ENCODE measurements at regions not wholly inside any gene's neighbourhood (a gene's known extent, or its start where the extent isn't known, plus 50 kb on each side); places are given as distances from the start of the nearest gene placed in this dataset.
"Not testable (repeated sequence)": the region's sequence is repeated elsewhere in the genome, so short reads cannot be mapped to it uniquely, and the experiment has no call there.

DNA sequence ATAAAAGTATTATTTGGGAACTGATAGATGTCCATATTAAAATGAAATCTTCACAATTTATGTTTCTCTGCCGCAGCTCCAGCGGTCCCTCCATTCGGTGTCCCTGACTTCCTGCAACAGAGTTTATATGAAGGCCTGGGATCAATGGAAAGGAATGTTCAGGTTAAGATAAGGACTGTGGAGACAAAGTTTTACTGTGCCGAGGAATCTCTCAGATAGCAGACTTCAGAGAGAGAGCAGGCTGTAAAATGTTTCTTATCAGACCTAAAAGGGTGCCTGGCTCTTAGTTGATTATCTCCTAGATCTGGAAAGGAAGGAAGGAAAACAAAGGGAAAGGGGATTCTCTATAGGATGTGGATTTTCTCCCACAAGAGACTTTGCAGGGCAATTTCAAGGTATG lies 193.7 kb upstream of the PIEZO2 start:
- FAIRE-seq (no peak), DNase-seq (ENCODE audit: insufficient read length, low spot score) (no peak)
- TF ChIP-seq SPI1 (IDR thresholded peaks at IDR 0.05; ENCODE audit: low read depth, low read length) (no peak), TAF1 (IDR thresholded peaks at IDR 0.05; ENCODE audit: low read depth, low read length) (no peak), PAX5 (IDR thresholded peaks at IDR 0.05; ENCODE audit: insufficient read depth, low read length, severe bottlenecking) (no peak)

DNA sequence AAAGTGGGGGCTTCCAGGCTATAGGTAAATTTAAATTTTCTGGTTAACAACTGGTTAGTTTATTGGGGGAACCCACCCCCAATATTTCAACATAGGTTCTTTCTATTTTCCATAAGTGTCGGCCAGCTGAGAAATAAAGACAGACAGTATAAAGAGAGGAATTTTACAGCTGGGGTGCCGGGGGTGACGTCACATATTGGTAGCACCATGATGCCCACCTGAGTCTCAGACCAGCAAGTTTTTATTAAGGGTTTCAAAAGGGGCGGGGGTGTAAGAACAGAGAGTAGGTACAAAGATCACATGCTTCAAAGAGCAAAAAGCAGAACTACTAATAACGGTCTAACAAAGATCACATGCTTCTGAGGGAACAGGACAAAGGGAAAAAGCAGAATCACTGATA lies 192.7 kb upstream of the PIEZO2 start:
- not testable (repeated sequence) for FAIRE-seq; DNase-seq (ENCODE audit: insufficient read length, low spot score)

DNA sequence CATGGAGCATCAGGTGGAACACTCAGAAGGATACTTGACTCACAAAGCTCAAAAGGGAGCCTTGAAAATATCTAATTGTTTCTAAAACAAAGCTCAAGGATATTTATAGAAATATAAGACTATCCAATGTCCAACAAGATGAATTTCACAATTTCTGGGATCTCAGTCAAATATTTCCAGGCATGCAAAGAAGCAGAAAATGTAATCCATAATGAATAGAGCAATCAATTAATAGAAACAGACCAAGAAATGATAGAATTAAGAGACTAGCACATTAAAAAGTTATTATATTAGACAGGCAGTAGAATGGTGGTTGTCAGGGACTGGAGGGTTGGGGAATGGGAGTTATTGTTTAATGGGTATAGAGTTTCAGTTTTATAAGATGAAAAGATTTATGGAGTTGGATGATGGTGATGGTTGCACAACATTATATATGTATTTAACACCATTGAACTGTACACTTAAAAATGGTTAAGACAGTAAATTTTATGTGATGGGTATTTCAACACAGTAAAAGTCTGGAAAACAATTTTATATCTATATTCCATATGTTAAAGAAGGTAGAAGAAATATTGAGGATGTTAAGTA lies 189.9 kb upstream of the PIEZO2 start:
- TF ChIP-seq TAF1 (IDR thresholded peaks at IDR 0.05; ENCODE audit: low read depth, low read length): no peak
- TF ChIP-seq POU2F2 (IDR thresholded peaks at IDR 0.05; ENCODE audit: low read depth, low read length): no peak
- no peak for TF ChIP-seq POLR2A (IDR thresholded peaks at IDR 0.05; ENCODE audit: low read depth, low read length)
- TF ChIP-seq SPI1 (IDR thresholded peaks at IDR 0.05; ENCODE audit: low read depth, low read length): no peak
- TF ChIP-seq PAX5 (IDR thresholded peaks at IDR 0.05; ENCODE audit: insufficient read depth, low read length, severe bottlenecking): no peak
- FAIRE-seq (no peak), DNase-seq (ENCODE audit: insufficient read length, low spot score) (no peak)

DNA sequence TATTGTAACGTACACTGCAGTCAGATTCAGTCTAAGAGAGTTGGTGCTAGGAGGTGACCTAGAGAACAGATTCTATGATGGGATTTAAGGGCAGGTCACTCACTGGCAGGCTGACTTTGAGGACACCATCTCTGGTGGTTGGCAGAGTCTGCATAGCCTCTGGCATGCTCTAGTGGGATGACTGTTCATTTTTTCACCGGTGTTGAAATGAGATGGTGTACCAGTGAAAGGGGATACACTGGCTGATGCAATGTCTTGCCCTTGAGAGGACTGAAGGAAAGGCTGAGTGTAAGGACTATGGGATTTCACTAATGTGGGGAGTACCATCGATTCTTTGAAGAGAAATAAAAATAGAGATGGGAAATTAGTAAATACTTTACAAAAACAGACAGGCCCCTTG lies 186.9 kb upstream of the PIEZO2 start:
- FAIRE-seq: no peak
- DNase-seq (ENCODE audit: insufficient read length, low spot score): no peak
- TF ChIP-seq POLR2A (IDR thresholded peaks at IDR 0.05; ENCODE audit: low read depth, low read length): no peak
- TF ChIP-seq TAF1 (IDR thresholded peaks at IDR 0.05; ENCODE audit: low read depth, low read length): no peak
- TF ChIP-seq POLR2AphosphoS5 (IDR thresholded peaks at IDR 0.05; ENCODE audit: low read depth, low read length): no peak
- no peak for TF ChIP-seq POU2F2 (IDR thresholded peaks at IDR 0.05; ENCODE audit: low read depth, low read length)
- TF ChIP-seq PAX5 (IDR thresholded peaks at IDR 0.05; ENCODE audit: insufficient read depth, low read length, severe bottlenecking): no peak
- TF ChIP-seq SPI1 (IDR thresholded peaks at IDR 0.05; ENCODE audit: low read depth, low read length): no peak

DNA sequence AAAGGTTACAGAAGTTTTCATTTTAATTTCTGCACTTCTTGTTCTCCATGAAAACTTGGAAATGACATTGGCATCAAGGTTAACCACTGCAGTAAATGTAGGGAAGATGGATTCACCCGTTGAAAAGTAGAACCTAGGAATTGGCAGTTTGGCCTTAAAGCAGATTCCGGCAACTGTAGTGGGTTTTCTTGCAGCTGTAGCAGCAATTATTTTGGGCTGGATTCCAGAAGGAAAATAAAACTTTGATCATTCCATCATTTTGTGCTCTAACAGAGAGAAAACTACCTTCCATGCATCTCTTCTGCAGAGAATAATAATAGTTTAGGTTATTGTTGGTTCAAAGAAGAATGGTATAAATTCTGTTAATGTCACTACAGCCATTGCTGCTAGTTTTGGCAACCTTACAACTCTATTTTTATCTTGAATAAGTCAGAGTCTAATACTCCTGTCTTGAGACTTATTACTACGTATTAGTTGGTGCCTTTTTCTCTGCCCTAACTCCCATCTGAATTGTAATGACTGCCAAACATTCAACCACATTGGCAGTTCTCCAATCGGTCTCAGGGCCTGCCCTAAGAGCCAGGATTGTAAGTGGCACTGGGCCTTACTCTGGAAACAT lies 178.1 kb upstream of the PIEZO2 start:
- no peak for TF ChIP-seq POLR2AphosphoS5 (IDR thresholded peaks at IDR 0.05; ENCODE audit: low read depth, low read length)
- DNase-seq (ENCODE audit: insufficient read length, low spot score) (no peak), FAIRE-seq (no peak)

DNA sequence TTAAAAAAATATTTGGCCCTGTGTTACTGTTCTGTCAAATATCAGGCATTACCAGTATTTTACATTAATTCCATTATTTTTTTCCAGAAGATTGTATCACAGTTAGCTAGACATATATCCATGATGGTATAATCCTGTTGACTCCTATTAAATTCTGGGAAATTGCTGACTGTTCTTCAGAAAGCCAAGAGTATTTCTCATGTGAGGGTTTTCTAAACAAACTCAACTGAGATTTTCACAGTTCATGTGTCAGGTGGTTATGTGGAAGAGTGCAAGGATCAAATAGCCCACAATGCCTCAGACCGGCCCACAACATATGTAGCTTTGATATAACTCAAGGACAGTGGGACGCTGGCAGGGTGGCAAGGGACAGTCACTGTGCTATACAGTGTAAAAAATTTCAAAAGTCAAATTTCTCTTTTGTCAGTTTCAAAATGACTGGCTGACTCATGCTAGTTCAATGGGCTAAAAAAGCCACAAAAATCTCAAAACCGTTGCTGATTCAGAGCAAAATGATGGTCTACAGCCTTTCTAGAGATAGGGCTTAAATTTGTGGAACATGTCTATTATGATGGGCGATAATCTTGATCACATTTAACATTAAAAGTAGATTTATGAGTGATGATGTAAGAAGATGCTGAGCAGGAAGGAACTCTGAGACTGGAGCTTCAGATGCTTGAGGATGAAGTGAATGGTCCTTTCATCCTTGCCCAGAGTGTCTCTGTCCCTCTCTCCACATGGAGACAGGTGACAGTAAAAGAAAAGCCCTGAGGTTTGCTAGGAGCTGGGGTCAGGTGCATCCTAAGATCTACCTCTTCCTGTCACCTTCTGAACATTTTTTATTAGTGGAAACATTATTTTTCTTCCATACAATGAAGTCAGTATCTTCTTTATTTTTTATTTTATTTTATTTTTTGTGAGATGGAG lies 175.8 kb upstream of the PIEZO2 start:
- FAIRE-seq (peak; percentile 83), DNase-seq (ENCODE audit: insufficient read length, low spot score) (peak; percentile 8)
- no peak for TF ChIP-seq POU2F2 (IDR thresholded peaks at IDR 0.05; ENCODE audit: low read depth, low read length)
- no peak for TF ChIP-seq SPI1 (IDR thresholded peaks at IDR 0.05; ENCODE audit: low read depth, low read length)
- no peak for TF ChIP-seq TAF1 (IDR thresholded peaks at IDR 0.05; ENCODE audit: low read depth, low read length)
- TF ChIP-seq POLR2AphosphoS5 (IDR thresholded peaks at IDR 0.05; ENCODE audit: low read depth, low read length): no peak
- no peak for TF ChIP-seq POLR2A (IDR thresholded peaks at IDR 0.05; ENCODE audit: low read depth, low read length)
- no peak for TF ChIP-seq PAX5 (IDR thresholded peaks at IDR 0.05; ENCODE audit: insufficient read depth, low read length, severe bottlenecking)

DNA sequence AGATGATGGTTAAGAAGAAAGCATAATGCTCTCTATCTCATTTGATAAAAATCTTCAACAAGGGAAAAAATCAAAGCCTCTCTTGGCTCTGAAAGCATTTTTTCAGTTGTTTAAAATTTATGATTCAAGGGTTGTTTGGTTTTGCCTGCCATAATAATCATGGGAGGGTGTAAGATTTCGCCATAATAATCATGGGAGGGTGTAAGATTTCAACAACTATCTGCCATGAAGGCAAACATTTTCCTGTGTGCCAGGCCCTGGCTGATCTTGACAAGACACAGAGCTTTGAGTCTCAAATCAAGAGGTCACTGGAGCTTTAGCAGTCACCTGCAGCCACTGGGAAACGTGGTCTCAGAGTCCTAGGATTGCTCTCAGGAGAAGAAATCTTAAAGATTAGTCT lies 175.1 kb upstream of the PIEZO2 start:
- no peak for TF ChIP-seq POLR2A (IDR thresholded peaks at IDR 0.05; ENCODE audit: low read depth, low read length)
- TF ChIP-seq POLR2AphosphoS5 (IDR thresholded peaks at IDR 0.05; ENCODE audit: low read depth, low read length): no peak
- TF ChIP-seq POU2F2 (IDR thresholded peaks at IDR 0.05; ENCODE audit: low read depth, low read length): no peak
- no peak for TF ChIP-seq PAX5 (IDR thresholded peaks at IDR 0.05; ENCODE audit: insufficient read depth, low read length, severe bottlenecking)
- TF ChIP-seq TAF1 (IDR thresholded peaks at IDR 0.05; ENCODE audit: low read depth, low read length): no peak
- TF ChIP-seq SPI1 (IDR thresholded peaks at IDR 0.05; ENCODE audit: low read depth, low read length): no peak
- no peak for DNase-seq (ENCODE audit: insufficient read length, low spot score)

DNA sequence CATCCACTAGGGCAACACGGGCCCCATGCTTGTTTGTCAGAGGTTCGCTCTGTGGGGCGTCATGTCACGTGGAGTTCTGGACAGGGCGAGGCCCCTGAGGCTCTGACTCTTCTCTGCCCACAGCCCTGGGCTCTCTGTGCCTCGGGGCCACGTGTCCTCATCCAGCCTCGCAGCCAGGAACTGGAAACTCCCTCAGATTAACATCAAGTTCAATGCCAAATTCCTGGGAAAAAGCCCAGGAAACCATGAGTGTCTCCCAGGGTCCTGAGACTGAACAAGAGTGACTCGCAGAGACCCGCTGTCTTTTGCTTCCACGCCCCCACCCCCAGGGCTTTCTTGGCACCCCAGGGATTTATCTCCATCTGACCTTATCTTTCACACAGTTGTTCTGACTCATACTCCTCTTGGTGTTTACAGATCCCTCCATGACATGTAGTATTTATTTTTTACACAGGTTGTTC lies 174.0 kb upstream of the PIEZO2 start:
- no peak for DNase-seq (ENCODE audit: insufficient read length, low spot score)
- TF ChIP-seq PAX5 (IDR thresholded peaks at IDR 0.05; ENCODE audit: insufficient read depth, low read length, severe bottlenecking): no peak
- TF ChIP-seq POLR2A (IDR thresholded peaks at IDR 0.05; ENCODE audit: low read depth, low read length): no peak
- TF ChIP-seq TAF1 (IDR thresholded peaks at IDR 0.05; ENCODE audit: low read depth, low read length): no peak
- no peak for FAIRE-seq

More for the DNA sequence above, 175.1 kb upstream of the PIEZO2 start:
- no peak for FAIRE-seq

DNA sequence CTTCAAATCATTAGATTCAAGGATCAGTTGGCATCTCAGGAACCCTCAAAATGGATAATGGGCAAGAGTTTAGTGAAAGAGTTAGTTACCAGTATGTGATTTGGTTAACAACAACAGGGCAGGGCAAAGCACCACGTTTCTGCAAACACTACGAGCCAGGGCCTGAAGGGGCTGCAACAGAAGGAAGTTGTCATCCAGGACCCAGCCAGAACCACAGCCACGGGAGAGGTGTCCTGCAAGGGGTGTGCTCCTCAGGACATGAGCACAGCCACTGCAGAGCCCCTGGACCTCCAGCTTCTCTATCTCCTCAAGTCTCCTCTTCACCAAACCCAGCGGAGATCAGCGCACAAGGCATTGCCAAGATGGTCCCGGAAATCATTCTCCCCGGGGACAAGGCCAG lies 173.3 kb upstream of the PIEZO2 start:
- TF ChIP-seq PAX5 (IDR thresholded peaks at IDR 0.05; ENCODE audit: insufficient read depth, low read length, severe bottlenecking) (no peak), POLR2AphosphoS5 (IDR thresholded peaks at IDR 0.05; ENCODE audit: low read depth, low read length) (no peak), TAF1 (IDR thresholded peaks at IDR 0.05; ENCODE audit: low read depth, low read length) (no peak), POU2F2 (IDR thresholded peaks at IDR 0.05; ENCODE audit: low read depth, low read length) (no peak), POLR2A (IDR thresholded peaks at IDR 0.05; ENCODE audit: low read depth, low read length) (no peak), SPI1 (IDR thresholded peaks at IDR 0.05; ENCODE audit: low read depth, low read length) (no peak)
- no peak for FAIRE-seq
- no peak for DNase-seq (ENCODE audit: insufficient read length, low spot score)

DNA sequence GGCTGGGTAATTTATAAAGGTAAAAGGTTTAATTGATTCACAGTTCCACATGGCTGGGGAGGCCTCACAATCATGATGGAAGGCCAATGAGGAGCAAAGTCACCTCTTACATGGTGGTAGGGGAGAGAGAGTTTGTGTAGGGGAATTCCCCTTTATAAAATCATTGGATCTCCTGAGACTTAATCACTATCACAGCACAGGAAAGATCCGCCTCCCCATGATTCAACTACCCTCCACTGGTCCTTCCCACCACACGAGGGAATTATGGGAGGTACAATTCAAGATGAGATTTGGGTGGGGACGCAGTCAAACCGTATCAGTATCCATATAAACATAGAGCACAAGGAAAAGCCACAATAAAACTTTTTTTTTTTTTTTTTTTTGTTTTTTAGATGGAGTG lies 172.6 kb upstream of the PIEZO2 start:
- DNase-seq (ENCODE audit: insufficient read length, low spot score) (no peak), FAIRE-seq (no peak)
- TF ChIP-seq TAF1 (IDR thresholded peaks at IDR 0.05; ENCODE audit: low read depth, low read length) (no peak), POU2F2 (IDR thresholded peaks at IDR 0.05; ENCODE audit: low read depth, low read length) (no peak), POLR2A (IDR thresholded peaks at IDR 0.05; ENCODE audit: low read depth, low read length) (no peak), POLR2AphosphoS5 (IDR thresholded peaks at IDR 0.05; ENCODE audit: low read depth, low read length) (no peak), PAX5 (IDR thresholded peaks at IDR 0.05; ENCODE audit: insufficient read depth, low read length, severe bottlenecking) (no peak), SPI1 (IDR thresholded peaks at IDR 0.05; ENCODE audit: low read depth, low read length) (no peak)

Measured in GM12891 (cell line).